WERI-Rb-1 (cell line): ENCODE measurements at regions not wholly inside any gene's neighbourhood (a gene's known extent, or its start where the extent isn't known, plus 50 kb on each side); places are given as distances from the start of the nearest gene placed in this dataset.
"Not testable (repeated sequence)": the region's sequence is repeated elsewhere in the genome, so short reads cannot be mapped to it uniquely, and the experiment has no call there.

Experiments
- DNase-seq: peaks from one replicate; pipeline ENCODE4 v3.0.0-alpha.2; 2020
- H3K27ac ChIP-seq: fragments of 250-450 bp; sonication (Bioruptor Pico); 2 replicates; pipeline ENCODE4 v1.5.1; 2020; ENCODE audit warnings: mild to moderate bottlenecking, moderate library complexity
- H3K27me3 ChIP-seq: fragments of 250-450 bp; sonication (Bioruptor Pico); 2 replicates; pipeline ENCODE4 v1.5.1; 2021; ENCODE audit warnings: mild to moderate bottlenecking, low read depth, moderate library complexity; ENCODE audit not compliant: insufficient read depth, severe bottlenecking
- H3K36me3 ChIP-seq: fragments of 250-450 bp; sonication (Bioruptor Pico); 2 replicates; pipeline ENCODE4 v1.5.1; 2020; ENCODE audit warnings: mild to moderate bottlenecking, moderate library complexity
- H3K4me3 ChIP-seq: 2 replicates; pipeline ENCODE4 v1.5.1; 2011; ENCODE audit warnings: low read depth, mild to moderate bottlenecking, control low read depth, low read length
- H3K9me3 ChIP-seq: fragments of 250-450 bp; sonication (Bioruptor Pico); 2 replicates; pipeline ENCODE4 v1.5.1; 2021; ENCODE audit warnings: mild to moderate bottlenecking, moderate library complexity; ENCODE audit not compliant: severe bottlenecking
- CTCF ChIP-seq: IDR thresholded peaks from 2 replicates; pipeline ENCODE4 v1.5.1; 2011; ENCODE audit warnings: low read depth, mild to moderate bottlenecking, control low read depth, inconsistent platforms, low read length

GRCh38 chr4:23097251-23097650 is 404.5 kb downstream of the GBA3 start:
- no peak overlapping the region for H3K4me3 ChIP-seq
- no peaks in the 10 kb centered on the region for H3K36me3 ChIP-seq
- no peaks in the 10 kb centered on the region for H3K9me3 ChIP-seq
- DNase-seq, result no peak
- no peak for TF ChIP-seq CTCF
- H3K27me3 ChIP-seq, result no peaks in the 10 kb centered on the region
- no peak overlapping the region for H3K27ac ChIP-seq

- TF ChIP-seq CTCF, result no peak
- Histone ChIP-seq H3K4me3 (no peak overlapping the region), H3K9me3 (no peaks in the 10 kb centered on the region), H3K27me3 (no peaks in the 10 kb centered on the region), H3K36me3 (no peaks in the 10 kb centered on the region), H3K27ac (no peak overlapping the region)
- DNase-seq, result no peak
Observed at GRCh38 chr4:23091711-23092110, 399.0 kb downstream of the GBA3 start.

GRCh38 chr4:23085249-23085568 is 392.5 kb downstream of the GBA3 start:
- no peak for TF ChIP-seq CTCF
- H3K27me3 ChIP-seq, result no peaks in the 10 kb centered on the region
- peaks cover 4% of the 10 kb centered on the region for H3K9me3 ChIP-seq
- H3K4me3 ChIP-seq, result no peak overlapping the region
- DNase-seq, result no peak
- H3K36me3 ChIP-seq, result no peaks in the 10 kb centered on the region
- H3K27ac ChIP-seq, result no peak overlapping the region

GRCh38 chr4:23084559-23085248 is 392.0 kb downstream of the GBA3 start:
- no peaks in the 10 kb centered on the region for H3K27me3 ChIP-seq
- no peak for DNase-seq
- H3K9me3 ChIP-seq, result peaks cover 9% of the 10 kb centered on the region
- TF ChIP-seq CTCF, result no peak
- no peaks in the 10 kb centered on the region for H3K36me3 ChIP-seq
- H3K4me3 ChIP-seq, result no peak overlapping the region
- H3K27ac ChIP-seq, result no peak overlapping the region

- Histone ChIP-seq H3K4me3 (no peak overlapping the region), H3K9me3 (peaks cover 14% of the 10 kb centered on the region), H3K36me3 (no peaks in the 10 kb centered on the region), H3K27ac (no peak overlapping the region), H3K27me3 (no peaks in the 10 kb centered on the region)
- no peak for TF ChIP-seq CTCF
- no peak for DNase-seq
Observed at GRCh38 chr4:23083391-23083790, 390.7 kb downstream of the GBA3 start.

- not testable (repeated sequence) for DNase-seq
Observed at GRCh38 chr4:23080171-23080570, 387.4 kb downstream of the GBA3 start.

More at GRCh38 chr4:23080171-23080570, 387.4 kb downstream of the GBA3 start:
- H3K36me3 ChIP-seq, H3K27me3 ChIP-seq, H3K4me3 ChIP-seq, H3K27ac ChIP-seq: not testable (repeated sequence)
- peaks cover 14% of the 10 kb centered on the region for H3K9me3 ChIP-seq
